Skeletal muscle tissue (tissue), 3 donors: ENCODE measurements at regions not wholly inside any gene's neighbourhood (a gene's known extent, or its start where the extent isn't known, plus 50 kb on each side); places are given as distances from the start of the nearest gene placed in this dataset.

ENCODE experiments used
- H3K27ac ChIP-seq: one replicate; pipeline ENCODE4 v1.7.0; 2013; ENCODE audit warnings: mild to moderate bottlenecking, low read depth, low read length, inconsistent platforms
- H3K27me3 ChIP-seq, 3 donors: one replicate each; pipeline ENCODE4 v1.7.0; 2013; ENCODE audit warnings: low read length in 3 of 3; ENCODE audit not compliant: control insufficient read depth in 3 of 3, insufficient read depth in 3 of 3
- H3K36me3 ChIP-seq, 3 donors: one replicate each; pipeline ENCODE4 v1.7.0; 2013; ENCODE audit warnings: low read length in 3 of 3; ENCODE audit not compliant: control insufficient read depth in 3 of 3, insufficient read depth in 3 of 3
- H3K4me1 ChIP-seq, 3 donors: one replicate each; pipeline ENCODE4 v1.7.0; 2013; ENCODE audit warnings: low read length in 3 of 3, mild to moderate bottlenecking in 3 of 3; ENCODE audit not compliant: control insufficient read depth in 3 of 3, insufficient read depth in 3 of 3
- H3K4me3 ChIP-seq, 3 donors: one replicate each; pipeline ENCODE4 v1.7.0; 2013; ENCODE audit warnings: low read length in 3 of 3
- H3K9ac ChIP-seq, 3 donors: one replicate each; pipeline ENCODE4 v1.7.0; 2013; ENCODE audit warnings: low read length in 3 of 3, mild to moderate bottlenecking in 3 of 3, moderate library complexity in 2 of 3, low read depth in 1 of 3
- H3K9me3 ChIP-seq, 3 donors: one replicate each; pipeline ENCODE4 v1.7.0; 2013; ENCODE audit warnings: low read length in 3 of 3; ENCODE audit not compliant: control insufficient read depth in 3 of 3
- donor health status: Osteomylitis.

DNA sequence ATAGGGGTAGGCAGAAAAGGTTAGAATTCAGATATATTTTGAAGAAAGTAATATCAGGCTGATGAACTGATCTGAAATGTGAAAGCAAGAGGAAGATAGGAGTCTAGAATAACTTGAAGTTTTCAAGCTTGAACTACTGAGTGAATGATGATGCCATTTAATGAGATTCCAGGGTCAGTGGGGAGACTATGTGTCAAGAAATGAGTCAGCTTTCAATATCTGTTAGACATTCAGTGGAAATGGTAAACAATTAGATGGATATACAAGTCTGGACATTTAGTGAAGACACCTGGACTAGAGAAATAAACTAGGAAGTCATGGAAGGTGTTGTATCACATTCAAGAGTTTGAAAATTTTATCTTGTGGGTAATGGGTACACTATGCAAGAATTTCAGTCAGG, 326.9 kb downstream of the FSIP2 start:
- H3K4me3 ChIP-seq, result no peak overlapping the region
- peaks cover 0 to 8% (median 0%) of the 10 kb centered on the region in 3 donors for H3K4me1 ChIP-seq
- no peak overlapping the region for H3K9ac ChIP-seq
- H3K9me3 ChIP-seq, result no peaks in the 10 kb centered on the region
- H3K36me3 ChIP-seq, result no peaks in the 10 kb centered on the region
- H3K27me3 ChIP-seq, result no peaks in the 10 kb centered on the region
- H3K27ac ChIP-seq, result no peak overlapping the region

- Histone ChIP-seq H3K27ac (no peak overlapping the region), H3K9ac (no peak overlapping the region), H3K4me1 (peaks cover 0 to 8% (median 0%) of the 10 kb centered on the region in 3 donors), H3K27me3 (no peaks in the 10 kb centered on the region), H3K36me3 (no peaks in the 10 kb centered on the region), H3K9me3 (no peaks in the 10 kb centered on the region), H3K4me3 (no peak overlapping the region)
Measured at GRCh38 chr2:186068139-186068801, 329.7 kb downstream of the FSIP2 start.

DNA sequence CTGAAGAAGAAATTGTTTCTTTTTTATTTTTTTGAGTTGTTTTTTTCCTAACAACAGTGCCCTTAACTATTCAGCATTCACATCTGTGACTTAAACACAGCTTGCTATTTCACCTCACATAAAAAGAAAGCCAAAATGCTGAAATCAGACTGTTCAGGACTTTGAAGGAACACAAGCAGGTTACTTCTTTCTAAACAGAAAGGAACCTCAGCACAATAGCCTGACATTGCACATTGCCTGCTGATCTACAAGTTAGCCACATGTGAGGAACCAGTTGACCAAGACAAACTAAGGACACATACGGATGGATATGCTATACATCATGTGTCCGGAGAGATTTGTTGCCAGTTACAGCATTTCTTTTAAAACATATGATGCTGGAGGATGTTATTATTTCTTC, 331.1 kb downstream of the FSIP2 start:
- no peaks in the 10 kb centered on the region for H3K9me3 ChIP-seq
- peaks cover 0 to 8% (median 0%) of the 10 kb centered on the region in 3 donors for H3K4me1 ChIP-seq
- no peaks in the 10 kb centered on the region for H3K27me3 ChIP-seq
- no peak overlapping the region for H3K27ac ChIP-seq
- no peak overlapping the region for H3K4me3 ChIP-seq
- H3K36me3 ChIP-seq, result no peaks in the 10 kb centered on the region
- no peak overlapping the region for H3K9ac ChIP-seq

- Histone ChIP-seq H3K9ac (no peak overlapping the region), H3K36me3 (no peaks in the 10 kb centered on the region), H3K9me3 (no peaks in the 10 kb centered on the region), H3K27me3 (no peaks in the 10 kb centered on the region), H3K27ac (no peak overlapping the region), H3K4me3 (no peak overlapping the region), H3K4me1 (no peaks in the 10 kb centered on the region)
Measured at GRCh38 chr2:186085226-186085625, 346.6 kb downstream of the FSIP2 start.

DNA sequence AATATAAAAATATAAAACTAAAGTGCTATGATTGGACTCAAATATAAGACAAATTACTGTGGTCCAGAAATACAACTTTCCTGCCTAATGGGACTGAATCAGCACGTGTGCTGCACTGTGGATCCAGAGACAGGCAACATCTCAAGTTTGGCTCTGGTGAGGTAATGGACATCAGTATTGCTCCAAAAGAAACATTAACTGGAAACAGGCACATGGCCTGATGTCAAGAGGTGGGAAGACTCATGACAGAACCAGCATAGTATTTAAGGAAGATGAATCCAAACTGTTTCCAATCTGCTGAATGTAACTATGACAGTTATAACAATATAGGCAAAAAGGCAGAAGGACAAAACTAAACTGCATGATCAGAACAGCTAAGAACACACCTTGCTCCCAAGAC, 354.6 kb downstream of the FSIP2 start:
- H3K4me3 ChIP-seq, result no peak overlapping the region

GRCh38 chr2:186098821-186099220, 360.2 kb downstream of the FSIP2 start:
- Histone ChIP-seq H3K4me1 (no peaks in the 10 kb centered on the region), H3K9ac (no peak overlapping the region), H3K9me3 (no peaks in the 10 kb centered on the region), H3K27me3 (no peaks in the 10 kb centered on the region), H3K4me3 (no peak overlapping the region), H3K27ac (no peak overlapping the region), H3K36me3 (no peaks in the 10 kb centered on the region)

More for the DNA sequence above, 354.6 kb downstream of the FSIP2 start:
- no peak overlapping the region for H3K9ac ChIP-seq
- no peaks in the 10 kb centered on the region for H3K4me1 ChIP-seq
- no peaks in the 10 kb centered on the region for H3K27me3 ChIP-seq
- no peaks in the 10 kb centered on the region for H3K9me3 ChIP-seq
- no peaks in the 10 kb centered on the region for H3K36me3 ChIP-seq
- H3K27ac ChIP-seq, result no peak overlapping the region

DNA sequence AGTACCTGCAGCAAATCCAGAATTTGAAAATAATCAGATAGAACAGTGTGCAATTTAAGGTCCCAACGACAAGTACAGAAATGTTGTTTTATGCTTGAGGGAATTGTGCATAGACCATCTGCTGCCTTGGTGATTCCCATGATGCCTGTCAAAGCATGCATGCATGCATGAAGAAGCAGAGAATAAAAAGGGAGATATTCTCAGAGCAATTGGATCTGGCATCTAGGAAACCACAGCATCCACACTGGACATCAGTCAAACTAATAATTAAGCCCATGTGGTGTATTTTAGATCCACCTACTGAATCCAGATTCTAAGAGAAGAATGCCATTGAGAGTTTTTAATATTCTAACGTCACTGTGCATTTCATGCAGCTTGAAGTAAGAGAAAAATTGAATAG, 361.2 kb downstream of the FSIP2 start:
- Histone ChIP-seq H3K27ac (no peak overlapping the region), H3K36me3 (no peaks in the 10 kb centered on the region), H3K4me1 (no peaks in the 10 kb centered on the region), H3K9ac (no peak overlapping the region), H3K9me3 (no peaks in the 10 kb centered on the region), H3K4me3 (no peak overlapping the region), H3K27me3 (no peaks in the 10 kb centered on the region)

DNA sequence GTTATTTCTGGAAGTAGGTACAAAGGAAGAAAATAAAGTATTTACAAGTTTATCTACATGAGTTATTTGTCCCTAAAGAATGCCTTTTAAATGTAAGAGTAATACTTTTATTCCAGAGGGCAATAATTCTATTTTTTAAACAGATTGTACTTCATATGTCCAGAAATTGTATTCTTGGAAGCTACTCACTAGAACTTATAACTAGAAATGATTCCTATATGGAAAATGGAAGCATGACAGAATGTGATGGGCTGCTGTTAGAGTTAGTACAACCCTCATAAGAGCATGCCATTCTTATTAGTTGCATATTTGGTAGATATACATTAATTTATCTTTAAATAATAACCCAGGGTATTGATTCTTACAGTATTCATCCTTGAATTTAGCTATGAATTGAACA, 362.0 kb downstream of the FSIP2 start:
- no peak overlapping the region for H3K9ac ChIP-seq
- H3K4me1 ChIP-seq, result no peaks in the 10 kb centered on the region
- no peaks in the 10 kb centered on the region for H3K36me3 ChIP-seq
- H3K27me3 ChIP-seq, result no peaks in the 10 kb centered on the region
- H3K27ac ChIP-seq, result no peak overlapping the region
- no peak overlapping the region for H3K4me3 ChIP-seq
- no peaks in the 10 kb centered on the region for H3K9me3 ChIP-seq

GRCh38 chr2:186101616-186102015, 363.0 kb downstream of the FSIP2 start:
- H3K9ac ChIP-seq, result no peak overlapping the region
- H3K27ac ChIP-seq, result no peak overlapping the region
- no peaks in the 10 kb centered on the region for H3K4me1 ChIP-seq
- H3K36me3 ChIP-seq, result no peaks in the 10 kb centered on the region
- H3K9me3 ChIP-seq, result no peaks in the 10 kb centered on the region
- no peak overlapping the region for H3K4me3 ChIP-seq
- no peaks in the 10 kb centered on the region for H3K27me3 ChIP-seq

- H3K4me1 ChIP-seq, result no peaks in the 10 kb centered on the region
- H3K36me3 ChIP-seq, result no peaks in the 10 kb centered on the region
- no peak overlapping the region for H3K4me3 ChIP-seq
- no peaks in the 10 kb centered on the region for H3K9me3 ChIP-seq
- no peak overlapping the region for H3K9ac ChIP-seq
- H3K27ac ChIP-seq, result no peak overlapping the region
- H3K27me3 ChIP-seq, result no peaks in the 10 kb centered on the region
Measured at GRCh38 chr2:186103276-186103675, 364.7 kb downstream of the FSIP2 start.
